Brain microvascular endothelial cell (primary cell): ENCODE measurements at regions not wholly inside any gene's neighbourhood (a gene's known extent, or its start where the extent isn't known, plus 50 kb on each side); places are given as distances from the start of the nearest gene placed in this dataset.

Experiments used
- DNase-seq: peaks from one replicate; pipeline ENCODE4 v3.0.0-alpha.2; 2020
- H3K27ac ChIP-seq: fragments of 250-450 bp; sonication (Bioruptor Pico); 2 replicates; pipeline ENCODE4 v1.5.1; 2020; ENCODE audit warnings: mild to moderate bottlenecking, moderate library complexity
- H3K27me3 ChIP-seq: fragments of 250-450 bp; sonication (Bioruptor Pico); replicated peaks from 2 replicates; pipeline ENCODE4 v1.5.1; 2020; ENCODE audit warnings: mild to moderate bottlenecking
- H3K36me3 ChIP-seq: fragments of 250-450 bp; sonication (Bioruptor Pico); replicated peaks from 2 replicates; pipeline ENCODE4 v1.5.1; 2020; ENCODE audit warnings: mild to moderate bottlenecking
- H3K4me3 ChIP-seq: 2 replicates; pipeline ENCODE4 v1.5.1; 2011; ENCODE audit warnings: low read depth, mild to moderate bottlenecking, control low read depth, low read length, moderate library complexity
- CTCF ChIP-seq: IDR thresholded peaks from 2 replicates; pipeline ENCODE4 v1.5.1; 2011; ENCODE audit warnings: low read depth, mild to moderate bottlenecking, moderate library complexity, low read length, control low read depth, inconsistent platforms; ENCODE audit errors: missing control alignments
- in situ Hi-C: cut with HindIII; loops from 2 replicates; pipeline ENCODE4 v1.10.0; 2017; ENCODE audit warnings: low sequenced_read_pairs, low pct_ligation_motif_present

GRCh38 chr13:64339373-64340063 is 2890.6 kb downstream of the PCDH9 start:
- in situ Hi-C loops: no loop called here

GRCh38 chr13:64338671-64339070 is 2891.5 kb downstream of the PCDH9 start:
- no peaks in the 10 kb centered on the region for H3K36me3 ChIP-seq
- no peak overlapping the region for H3K27ac ChIP-seq
- in situ Hi-C loops: no loop called here
- H3K4me3 ChIP-seq: no peak overlapping the region
- no peak for TF ChIP-seq CTCF
- DNase-seq: no peak
- no peaks in the 10 kb centered on the region for H3K27me3 ChIP-seq

More at GRCh38 chr13:64339373-64340063, 2890.6 kb downstream of the PCDH9 start:
- no peak for DNase-seq
- Histone ChIP-seq H3K27me3 (no peaks in the 10 kb centered on the region), H3K27ac (no peak overlapping the region), H3K4me3 (no peak overlapping the region), H3K36me3 (no peaks in the 10 kb centered on the region)
- no peak for TF ChIP-seq CTCF

GRCh38 chr13:64333888-64334287 is 2896.2 kb downstream of the PCDH9 start:
- in situ Hi-C loops: no loop called here
- DNase-seq: no peak
- TF ChIP-seq CTCF: no peak
- Histone ChIP-seq H3K36me3 (no peaks in the 10 kb centered on the region), H3K4me3 (no peak overlapping the region), H3K27ac (no peak overlapping the region), H3K27me3 (no peaks in the 10 kb centered on the region)

GRCh38 chr13:64332048-64332447 is 2898.1 kb downstream of the PCDH9 start:
- in situ Hi-C loops: no loop called here
- no peak overlapping the region for H3K27ac ChIP-seq
- no peak overlapping the region for H3K4me3 ChIP-seq
- TF ChIP-seq CTCF: no peak
- no peaks in the 10 kb centered on the region for H3K27me3 ChIP-seq
- DNase-seq: no peak
- H3K36me3 ChIP-seq: no peaks in the 10 kb centered on the region

- no peaks in the 10 kb centered on the region for H3K27me3 ChIP-seq
- no peak for DNase-seq
- no peak overlapping the region for H3K4me3 ChIP-seq
- no peak for TF ChIP-seq CTCF
- H3K27ac ChIP-seq: no peak overlapping the region
- in situ Hi-C loops: no loop called here
- no peaks in the 10 kb centered on the region for H3K36me3 ChIP-seq
Observed at GRCh38 chr13:64327505-64328194, 2902.5 kb downstream of the PCDH9 start.
